CD4-positive, alpha-beta T cell treated with Interleukin-12 subunit alpha and Interleukin-12 subunit beta, for 1 hour (primary cell): ENCODE measurements at regions not wholly inside any gene's neighbourhood (a gene's known extent, or its start where the extent isn't known, plus 50 kb on each side); places are given as distances from the start of the nearest gene placed in this dataset.

Experiments used
- DNase-seq: peaks from one replicate; pipeline ENCODE4 v3.0.0-alpha.2; 2020

GRCh38 chr5:114296191-114296590, 65.7 kb upstream of the KCNN2 start:
- no peak for DNase-seq

GRCh38 chr5:114297915-114298314, 64.0 kb upstream of the KCNN2 start:
- DNase-seq, result no peak

- DNase-seq, result no peak
Measured at GRCh38 chr5:114305402-114306207, 56.3 kb upstream of the KCNN2 start.

- DNase-seq, result no peak
Measured at GRCh38 chr5:114308017-114308416, 53.9 kb upstream of the KCNN2 start.

GRCh38 chr5:114308508-114308907, 53.4 kb upstream of the KCNN2 start:
- DNase-seq, result no peak

GRCh38 chr5:114310666-114311065, 51.2 kb upstream of the KCNN2 start:
- DNase-seq, result no peak

GRCh38 chr5:114311281-114311680, 50.6 kb upstream of the KCNN2 start:
- no peak for DNase-seq

GRCh38 chr5:114311968-114312367, 49.9 kb upstream of the KCNN2 start:
- no peak for DNase-seq
